ENCODE measurements at regions not wholly inside any gene's neighbourhood (a gene's known extent, or its start where the extent isn't known, plus 50 kb on each side); places are given as distances from the start of the nearest gene placed in this dataset.

DNA sequence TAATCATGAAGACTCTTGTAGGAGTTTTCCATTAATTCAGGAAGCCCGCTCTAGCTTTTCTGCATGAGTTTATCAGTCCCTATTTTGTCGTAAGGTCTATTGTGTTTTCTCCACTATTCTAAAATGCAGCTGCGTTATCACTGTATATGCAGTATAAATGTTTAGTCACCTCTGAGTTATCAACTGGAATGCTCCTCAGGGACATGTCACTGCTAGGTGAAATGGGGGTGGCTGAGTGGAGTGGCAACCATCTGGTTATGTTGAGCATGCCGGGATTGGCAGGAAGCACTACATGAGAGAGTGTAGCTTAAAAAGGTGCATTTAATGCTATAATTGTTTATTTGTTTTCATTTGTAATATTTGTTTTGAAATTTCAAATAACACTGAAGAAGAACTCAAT, 285.2 kb upstream of the ELAC2 start:
- DNase-seq (ENCODE audit: low read depth): no peak

DNA sequence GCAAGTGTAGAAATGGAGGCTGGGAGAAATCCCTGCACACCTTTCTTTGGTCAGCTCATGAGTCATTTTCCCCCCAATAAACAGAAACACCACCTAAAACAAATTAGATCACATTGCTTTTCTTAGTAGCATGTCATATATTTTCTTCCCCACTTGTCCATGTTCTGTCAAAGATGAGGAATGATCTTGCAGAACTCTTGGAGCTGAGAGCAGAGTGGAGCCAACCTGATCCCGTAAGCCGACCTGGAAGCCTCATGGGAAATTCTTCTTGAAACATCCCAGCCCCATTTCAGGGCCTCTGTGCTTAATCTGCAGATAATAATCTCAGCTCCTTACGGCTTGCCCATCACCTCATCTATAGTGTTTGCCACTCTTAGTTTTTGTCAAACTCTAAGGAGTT, 284.6 kb upstream of the ELAC2 start:
- no peak for DNase-seq (ENCODE audit: low read depth)

DNA sequence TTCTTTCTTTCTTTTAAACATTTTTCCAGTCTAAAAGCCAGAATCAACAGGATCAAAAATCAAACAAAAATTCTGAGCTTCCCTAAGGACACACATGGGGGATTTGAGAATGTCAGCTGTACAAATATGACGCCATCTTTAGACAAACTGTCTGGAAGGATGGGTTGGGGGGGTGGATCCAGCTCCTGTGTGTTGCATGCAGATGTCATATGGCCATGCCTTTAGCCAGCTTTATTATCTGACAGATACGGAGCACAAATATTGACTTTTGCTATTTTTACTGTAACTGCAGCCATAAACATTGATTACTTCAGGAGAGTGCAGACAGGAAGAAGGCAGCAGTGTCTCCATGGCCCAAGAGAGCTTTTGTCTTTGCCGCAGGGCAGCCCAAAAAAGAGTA, 279.4 kb upstream of the ELAC2 start:
- no peak for DNase-seq (ENCODE audit: low read depth)

- DNase-seq (ENCODE audit: low read depth): no peak
Observed at GRCh38 chr17:13293421-13293820, 275.6 kb upstream of the ELAC2 start.

GRCh38 chr17:13292291-13292690, 274.5 kb upstream of the ELAC2 start:
- no peak for DNase-seq (ENCODE audit: low read depth)

GRCh38 chr17:13288248-13288647, 270.4 kb upstream of the ELAC2 start:
- DNase-seq (ENCODE audit: low read depth): no peak

DNA sequence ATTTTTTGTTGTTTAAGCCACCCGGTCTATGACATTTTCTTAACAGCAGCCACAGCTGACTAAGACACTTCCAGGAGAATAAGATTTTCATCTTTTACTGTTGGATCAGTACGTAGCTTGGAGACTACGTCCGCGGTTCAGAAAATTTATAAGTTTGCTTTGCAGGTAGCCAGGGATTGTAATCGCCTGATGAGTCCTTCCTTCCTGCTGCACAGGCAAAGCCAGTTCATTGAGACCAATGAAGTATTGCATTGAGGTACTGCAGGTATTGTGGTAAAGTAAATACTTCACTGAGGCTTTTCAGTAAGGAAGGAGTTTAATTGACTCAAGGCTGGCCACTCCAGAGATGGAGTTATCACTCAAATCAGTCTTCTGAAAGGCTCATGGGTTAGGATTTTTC, 269.4 kb upstream of the ELAC2 start:
- no peak for DNase-seq (ENCODE audit: low read depth)

- DNase-seq (ENCODE audit: low read depth): no peak
Observed at GRCh38 chr17:13283606-13284005, 265.8 kb upstream of the ELAC2 start.

DNA sequence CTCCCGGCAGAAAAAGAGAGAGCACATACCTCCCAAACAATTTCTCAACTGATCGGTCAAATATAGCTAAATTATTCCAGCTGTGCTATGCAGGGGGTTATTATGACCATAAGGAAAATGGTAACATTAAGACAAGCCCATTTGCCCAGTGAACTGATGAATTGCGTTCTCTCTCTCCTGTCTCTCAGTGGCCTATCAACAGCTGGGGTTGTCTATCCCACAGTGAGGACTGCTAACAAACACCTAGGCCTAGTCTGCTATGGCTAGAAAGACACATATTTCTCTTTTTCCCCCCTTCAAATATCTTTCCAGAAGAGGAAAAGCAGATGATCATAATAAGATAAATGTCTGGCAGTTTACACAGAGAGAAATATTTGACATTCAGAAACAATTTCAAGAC, 263.8 kb upstream of the ELAC2 start:
- DNase-seq (ENCODE audit: low read depth): no peak

DNA sequence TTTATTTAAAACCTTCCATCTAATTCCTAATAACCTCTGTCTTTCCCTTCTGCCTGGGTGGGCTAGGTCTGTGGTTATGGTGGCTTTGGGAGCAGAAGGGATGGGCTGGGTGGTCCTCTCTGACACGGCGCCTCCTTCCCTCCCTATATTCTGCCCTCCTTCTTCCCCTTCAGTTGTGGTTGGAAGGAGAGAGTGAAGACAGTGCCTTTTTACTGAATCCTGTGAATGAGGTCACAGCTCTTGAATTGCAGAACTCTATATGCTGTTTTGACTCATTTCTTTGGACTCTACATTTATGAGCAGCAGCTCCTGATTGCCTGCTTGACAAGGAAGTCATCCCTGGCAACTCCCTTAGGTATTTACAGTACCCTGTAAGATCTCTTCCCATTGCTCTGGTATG, 256.0 kb upstream of the ELAC2 start:
- peak; percentile 49 for DNase-seq (ENCODE audit: low read depth)

DNA sequence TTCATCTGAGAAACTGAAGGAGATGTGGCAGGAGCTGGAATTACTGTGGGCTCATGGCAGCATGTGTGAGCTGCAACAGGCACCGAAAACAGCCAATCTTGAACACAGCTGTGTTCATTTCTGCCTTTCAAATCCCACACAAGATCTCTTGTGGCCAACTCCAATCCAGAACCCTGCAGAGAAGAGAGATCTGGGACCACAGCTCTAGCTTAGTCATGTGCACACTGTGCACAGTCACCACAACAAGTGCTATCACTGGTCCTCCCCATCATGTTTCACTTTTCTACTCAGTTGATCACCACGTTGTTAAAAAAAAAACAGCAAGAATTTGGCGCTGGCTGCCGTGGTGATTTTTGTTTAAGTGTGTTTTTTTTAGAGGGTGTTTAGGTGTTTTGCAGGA, 254.5 kb upstream of the ELAC2 start:
- DNase-seq (ENCODE audit: low read depth): no peak

DNA sequence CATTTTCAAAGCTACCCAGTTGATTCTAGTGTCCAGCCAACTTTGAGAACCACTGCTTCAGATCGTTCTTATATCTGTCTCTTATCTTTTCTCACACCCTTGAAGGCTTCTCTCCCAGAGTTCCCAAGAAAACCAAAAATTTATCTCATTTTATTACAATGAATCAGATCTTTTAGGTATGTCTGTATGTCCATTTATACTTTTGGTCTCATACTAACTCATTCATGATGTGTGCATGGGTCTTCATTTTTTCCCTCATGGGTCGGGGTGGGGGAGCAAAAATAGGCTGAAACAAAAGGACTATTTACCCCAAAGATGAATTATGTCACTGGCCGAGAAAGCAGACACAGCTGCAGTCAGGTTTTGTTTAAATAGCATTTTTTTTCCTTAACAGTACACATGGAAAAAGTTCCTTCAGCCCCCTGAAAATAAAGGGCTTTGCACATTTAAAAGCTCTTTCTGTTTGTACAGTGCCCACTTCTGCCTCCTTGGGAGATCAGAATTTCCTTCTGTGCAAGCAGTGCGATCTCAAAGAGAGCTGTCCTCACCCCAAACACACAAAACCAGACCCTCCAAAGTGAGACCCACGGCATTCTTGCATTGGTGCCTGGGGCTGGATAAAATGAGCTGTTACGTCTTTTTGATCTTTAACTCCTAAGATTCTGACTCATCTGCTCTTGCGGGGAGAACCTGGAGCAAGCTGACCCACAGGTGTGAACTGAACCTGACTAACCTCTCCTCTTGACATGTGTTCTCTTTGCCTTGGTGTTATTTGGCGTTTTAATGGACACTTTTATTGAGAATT, 251.2 kb upstream of the ELAC2 start:
- DNase-seq (ENCODE audit: low read depth): no peak

DNA sequence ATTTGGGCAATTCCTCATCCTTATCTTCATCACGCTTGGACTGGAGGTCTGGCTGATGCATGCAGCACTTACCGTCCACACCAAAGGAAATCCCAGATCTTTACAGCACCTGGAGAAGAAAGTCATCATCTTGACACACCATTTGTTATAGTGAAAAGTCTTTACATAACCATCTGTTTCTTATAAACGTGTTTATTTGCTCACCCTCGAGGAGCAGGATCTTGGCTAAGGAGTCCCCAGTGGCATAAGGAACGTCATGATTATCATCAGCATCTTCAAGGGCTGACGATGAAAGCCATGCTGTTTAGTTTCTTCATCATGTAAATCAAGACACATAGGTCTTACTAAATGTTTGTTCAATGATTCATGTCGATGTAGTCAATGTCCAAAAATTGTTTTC, 248.8 kb upstream of the ELAC2 start:
- DNase-seq (ENCODE audit: low read depth): peak; percentile 82

GRCh38 chr17:13265311-13265710, 247.5 kb upstream of the ELAC2 start:
- peak; percentile 36 for DNase-seq (ENCODE audit: low read depth)

DNA sequence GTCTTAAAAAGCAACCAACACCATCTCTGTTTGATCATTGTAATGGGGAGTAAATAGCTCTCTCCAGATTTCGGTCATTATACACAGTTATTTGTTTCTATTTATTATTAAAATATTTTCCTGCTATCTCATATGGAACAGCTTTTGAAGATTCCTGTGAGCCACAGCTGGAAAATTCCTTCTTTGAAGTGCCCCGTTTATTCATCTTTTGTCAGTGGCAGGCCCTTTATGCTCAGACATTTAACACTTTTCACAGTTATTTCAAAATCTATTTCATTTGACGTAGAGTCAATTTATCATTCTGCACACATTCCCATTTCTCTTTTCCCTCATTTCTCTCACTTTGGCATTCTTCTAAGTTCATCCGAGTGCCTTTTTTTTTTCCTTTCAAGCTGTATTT, 245.9 kb upstream of the ELAC2 start:
- DNase-seq (ENCODE audit: low read depth): no peak

GRCh38 chr17:13256545-13256944, 238.7 kb upstream of the ELAC2 start:
- no peak for DNase-seq (ENCODE audit: low read depth)

GRCh38 chr17:13253733-13254410, 236.0 kb upstream of the ELAC2 start:
- no peak for DNase-seq (ENCODE audit: low read depth)

DNA sequence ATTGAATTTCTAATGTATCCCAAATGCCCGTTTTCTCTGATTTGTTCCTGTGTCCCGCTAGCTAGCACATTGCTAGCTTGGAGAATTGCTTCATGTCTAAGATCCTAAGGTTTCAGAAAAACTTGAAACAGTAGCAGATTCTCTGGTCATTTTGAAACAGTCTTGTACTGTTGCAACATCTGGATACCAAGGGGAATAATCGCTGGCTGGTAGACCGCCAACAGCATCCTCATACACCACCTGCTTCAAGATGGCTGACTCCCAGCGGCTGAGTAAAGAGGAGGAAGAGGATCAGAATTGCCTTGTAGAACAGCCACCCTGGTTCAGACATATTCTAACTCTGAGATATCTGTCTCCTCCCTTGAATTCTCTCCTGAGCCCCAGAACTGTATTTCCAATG, 226.7 kb upstream of the ELAC2 start:
- no peak for DNase-seq (ENCODE audit: low read depth)

- DNase-seq (ENCODE audit: low read depth): no peak
Observed at GRCh38 chr17:13243585-13243984, 225.8 kb upstream of the ELAC2 start.

DNA sequence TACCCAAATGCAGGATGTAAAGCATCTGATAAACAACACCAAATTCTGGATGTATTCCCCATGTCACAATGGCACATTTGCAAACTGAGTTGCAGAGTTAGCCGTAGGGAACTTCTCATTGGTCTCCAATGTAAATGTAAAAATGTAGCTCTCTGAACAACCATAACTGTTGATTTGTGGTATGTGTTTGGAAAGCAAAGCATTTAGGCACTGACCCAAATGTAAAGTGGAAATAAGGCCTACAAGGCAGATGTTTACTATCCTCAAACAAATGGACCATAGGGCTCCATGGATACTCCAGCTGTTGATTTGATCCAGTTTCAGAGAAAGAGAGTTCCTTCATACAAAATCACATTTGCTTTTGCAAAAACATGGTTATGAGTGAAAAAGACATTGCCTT, 223.0 kb upstream of the ELAC2 start:
- no peak for DNase-seq (ENCODE audit: low read depth)

DNA sequence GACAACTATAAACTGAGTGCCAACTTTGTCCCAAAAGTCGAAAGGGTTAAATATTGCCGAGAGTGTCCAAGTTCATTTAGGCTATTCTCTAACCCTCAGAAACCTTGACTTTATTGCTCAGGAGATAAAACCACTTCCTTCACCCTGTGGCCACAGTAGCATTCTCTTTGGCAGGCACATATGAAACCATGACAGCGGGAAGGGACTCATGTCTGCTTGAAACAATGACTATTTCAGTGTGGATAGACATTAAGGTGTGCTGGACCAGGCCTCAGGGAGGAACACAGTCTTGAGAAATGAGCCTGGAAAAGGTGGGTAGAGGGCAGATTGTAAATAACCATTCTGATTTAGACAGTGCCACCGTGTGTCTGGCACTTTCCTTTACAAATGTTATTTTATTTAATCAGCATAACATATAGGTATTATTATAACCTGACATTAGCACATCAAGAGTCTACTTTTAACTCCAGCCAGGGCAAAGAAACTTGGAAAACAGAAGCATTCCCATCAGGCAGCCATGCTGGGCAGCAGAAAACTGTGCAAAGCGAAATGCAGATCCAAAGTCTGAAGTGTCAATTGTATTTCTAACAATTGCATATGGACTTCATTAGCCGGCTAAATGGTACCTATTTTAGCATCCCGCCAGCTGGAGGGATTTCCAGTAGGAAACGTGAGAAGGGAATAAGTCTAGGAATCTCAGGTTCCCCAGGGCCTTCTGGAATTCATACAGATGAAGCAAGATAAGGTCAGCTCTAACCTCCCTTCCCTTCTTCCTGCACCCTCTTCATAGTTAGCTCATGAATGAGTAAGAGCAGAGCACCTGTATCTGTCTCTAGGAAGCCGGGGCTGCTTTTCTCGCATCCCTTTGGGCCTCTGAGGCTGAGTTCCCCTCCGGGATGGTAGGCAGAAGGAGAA, 212.8 kb upstream of the ELAC2 start:
- no peak for DNase-seq (ENCODE audit: low read depth)

- no peak for DNase-seq (ENCODE audit: low read depth)
Observed at GRCh38 chr17:13228225-13228624, 210.4 kb upstream of the ELAC2 start.

- DNase-seq (ENCODE audit: low read depth): no peak
Observed at GRCh38 chr17:13222975-13223374, 205.1 kb upstream of the ELAC2 start.

Data from HS-5 (cell line).